ENCODE measurements at regions not wholly inside any gene's neighbourhood (a gene's known extent, or its start where the extent isn't known, plus 50 kb on each side); places are given as distances from the start of the nearest gene placed in this dataset.

DNA sequence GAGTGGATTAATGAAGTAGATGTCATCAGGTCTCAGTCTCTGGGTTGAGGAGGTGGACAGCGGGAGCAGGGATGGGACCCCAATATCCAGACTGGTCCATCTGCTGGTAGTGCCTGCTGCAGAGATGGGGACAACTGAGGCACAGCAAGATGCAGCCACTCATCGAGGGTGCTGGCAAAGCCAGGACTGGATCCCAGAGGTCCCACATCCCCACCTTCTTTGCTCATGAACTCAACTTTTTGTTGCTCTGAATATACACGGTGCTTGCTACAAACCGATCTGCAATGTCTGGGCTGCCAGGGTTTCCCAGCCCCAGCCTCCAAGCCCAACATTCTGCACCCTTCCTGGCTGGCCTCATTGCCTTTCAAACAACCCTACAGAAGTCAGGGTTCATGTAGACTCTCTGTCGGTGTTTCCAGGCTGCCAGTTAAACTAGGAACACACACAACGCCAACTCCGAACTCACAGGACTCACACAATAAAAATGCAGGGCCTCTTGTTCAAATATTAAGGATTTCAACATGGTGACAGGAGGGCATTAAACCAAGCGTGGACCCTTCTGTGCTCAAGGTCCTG lies 168.2 kb downstream of the MN1 start:
- DNase-seq: no peak

DNA sequence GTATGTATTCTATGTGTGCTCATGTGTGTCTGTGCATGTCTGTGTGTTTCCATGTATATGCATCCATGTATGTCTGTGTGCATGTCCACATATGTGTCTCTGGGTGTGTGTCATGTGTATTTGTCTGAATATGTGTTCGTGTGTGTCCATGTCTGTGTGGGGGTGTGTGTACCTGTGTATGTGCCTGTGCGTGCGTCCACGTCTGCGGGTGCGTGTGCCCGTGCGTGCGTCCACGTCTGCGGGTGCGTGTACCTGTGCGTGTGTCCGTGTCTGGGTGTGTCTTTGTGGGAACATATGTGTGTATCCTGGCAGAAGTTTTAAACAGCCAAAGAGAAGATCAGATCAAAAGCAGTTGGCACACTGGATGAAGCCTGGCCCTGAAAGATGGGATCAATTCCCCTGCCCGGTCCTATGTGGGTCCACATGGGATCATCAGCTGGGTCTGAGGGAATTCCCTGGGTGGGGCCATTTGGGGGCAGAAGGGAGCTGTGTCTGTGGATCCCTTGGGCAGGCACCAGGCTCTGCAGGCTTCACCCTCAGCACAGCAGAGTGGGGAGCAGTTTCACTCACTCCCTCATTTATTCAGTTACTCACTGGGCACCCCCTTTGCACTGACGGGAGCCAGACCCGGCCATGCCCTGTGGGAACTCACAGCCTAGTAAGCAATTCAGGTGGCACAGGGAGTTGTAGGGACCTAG lies 167.4 kb downstream of the MN1 start:
- DNase-seq: no peak

DNA sequence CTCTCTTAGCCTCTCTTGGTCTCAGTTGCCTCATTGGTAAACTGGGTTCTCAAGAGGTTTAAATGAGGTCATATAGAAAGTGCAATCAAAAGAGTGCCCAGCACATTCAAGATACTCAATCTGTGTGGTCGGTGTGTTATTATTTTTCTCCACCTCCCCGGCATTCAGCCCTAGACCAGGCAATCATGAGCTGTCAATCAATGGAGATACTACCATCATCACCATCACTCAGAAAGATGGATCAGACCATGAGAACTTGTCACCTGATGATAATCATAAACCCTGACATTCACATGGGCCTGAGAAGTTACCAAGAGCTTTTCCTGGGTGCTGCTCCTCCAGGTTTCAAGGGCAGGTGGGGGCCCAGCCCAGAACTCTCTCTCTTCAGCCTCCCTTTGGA lies 166.1 kb downstream of the MN1 start:
- DNase-seq: no peak

DNA sequence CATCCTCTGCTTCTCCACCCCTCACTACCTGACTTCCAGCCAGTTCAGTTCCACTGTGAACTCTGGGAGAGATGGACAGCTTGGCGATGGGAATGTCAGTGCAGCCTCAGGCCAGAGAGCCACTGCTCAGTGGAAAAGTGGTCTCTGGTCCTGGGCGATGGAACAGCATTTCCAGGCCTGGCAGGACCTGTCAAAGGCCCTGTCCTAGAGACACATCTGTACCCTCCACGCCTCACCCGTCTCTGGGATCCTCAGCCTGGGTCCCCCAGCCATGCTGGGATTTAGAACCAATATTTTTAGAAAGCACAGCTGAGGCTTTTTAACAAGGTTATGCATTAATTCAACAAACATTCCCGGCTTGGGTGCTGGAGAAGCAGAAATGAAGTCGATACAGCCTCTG lies 165.7 kb downstream of the MN1 start:
- no peak for DNase-seq

DNA sequence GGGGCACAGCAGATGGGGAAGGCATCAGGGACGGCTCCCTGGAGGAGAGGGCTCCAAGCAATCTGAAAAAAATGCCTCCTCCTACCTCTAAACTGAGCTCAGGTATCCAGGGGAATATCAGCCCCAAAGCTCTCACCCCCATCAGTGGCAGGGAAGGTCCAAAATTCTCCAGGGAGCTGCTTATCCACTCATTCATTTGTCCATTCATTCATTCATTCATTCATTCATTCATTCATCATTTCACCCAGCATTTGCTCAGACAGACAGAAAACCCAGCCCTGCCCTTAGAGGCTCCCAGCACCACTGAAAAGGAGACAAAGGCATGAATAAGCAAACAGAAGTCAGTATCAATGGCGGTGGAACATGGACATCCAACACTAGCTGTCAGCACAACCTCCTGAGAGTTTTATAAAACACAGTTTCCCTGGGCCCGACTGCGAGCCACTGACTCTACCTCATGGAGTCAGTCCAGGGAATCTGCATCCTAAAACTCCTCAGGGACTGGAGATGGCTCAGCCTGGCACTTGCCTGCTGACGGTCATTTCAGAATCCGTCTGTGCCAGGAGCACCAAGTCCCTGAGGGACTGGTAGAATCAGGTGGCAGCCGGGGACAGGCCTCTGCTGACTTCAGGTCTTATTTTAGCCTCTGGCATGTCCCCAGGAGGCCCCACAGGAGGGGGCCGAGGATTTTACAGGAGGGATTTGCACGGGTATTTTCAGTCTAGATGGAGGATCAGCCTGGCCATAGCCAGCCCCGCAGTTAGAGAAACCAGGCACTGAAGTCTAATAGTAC lies 164.6 kb downstream of the MN1 start:
- no peak for DNase-seq

DNA sequence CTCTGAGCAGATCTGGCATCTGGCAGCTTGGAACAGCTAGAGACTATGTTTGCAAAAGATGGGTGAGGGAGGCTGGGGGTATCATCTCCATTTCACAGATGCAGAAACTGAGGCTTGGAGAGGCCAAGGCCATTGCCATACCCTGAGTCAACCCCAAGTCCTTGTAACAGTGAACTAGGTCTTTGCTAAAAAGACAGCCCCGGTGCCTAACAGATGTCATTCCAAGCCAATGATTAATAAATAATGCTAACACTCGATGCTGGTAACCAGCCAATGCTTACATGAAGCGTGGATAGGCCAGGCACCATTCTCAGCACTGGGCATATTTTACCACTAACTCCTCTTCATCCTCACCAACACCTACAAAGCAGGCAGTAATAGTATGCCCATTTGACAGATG lies 164.0 kb downstream of the MN1 start:
- DNase-seq: no peak

DNA sequence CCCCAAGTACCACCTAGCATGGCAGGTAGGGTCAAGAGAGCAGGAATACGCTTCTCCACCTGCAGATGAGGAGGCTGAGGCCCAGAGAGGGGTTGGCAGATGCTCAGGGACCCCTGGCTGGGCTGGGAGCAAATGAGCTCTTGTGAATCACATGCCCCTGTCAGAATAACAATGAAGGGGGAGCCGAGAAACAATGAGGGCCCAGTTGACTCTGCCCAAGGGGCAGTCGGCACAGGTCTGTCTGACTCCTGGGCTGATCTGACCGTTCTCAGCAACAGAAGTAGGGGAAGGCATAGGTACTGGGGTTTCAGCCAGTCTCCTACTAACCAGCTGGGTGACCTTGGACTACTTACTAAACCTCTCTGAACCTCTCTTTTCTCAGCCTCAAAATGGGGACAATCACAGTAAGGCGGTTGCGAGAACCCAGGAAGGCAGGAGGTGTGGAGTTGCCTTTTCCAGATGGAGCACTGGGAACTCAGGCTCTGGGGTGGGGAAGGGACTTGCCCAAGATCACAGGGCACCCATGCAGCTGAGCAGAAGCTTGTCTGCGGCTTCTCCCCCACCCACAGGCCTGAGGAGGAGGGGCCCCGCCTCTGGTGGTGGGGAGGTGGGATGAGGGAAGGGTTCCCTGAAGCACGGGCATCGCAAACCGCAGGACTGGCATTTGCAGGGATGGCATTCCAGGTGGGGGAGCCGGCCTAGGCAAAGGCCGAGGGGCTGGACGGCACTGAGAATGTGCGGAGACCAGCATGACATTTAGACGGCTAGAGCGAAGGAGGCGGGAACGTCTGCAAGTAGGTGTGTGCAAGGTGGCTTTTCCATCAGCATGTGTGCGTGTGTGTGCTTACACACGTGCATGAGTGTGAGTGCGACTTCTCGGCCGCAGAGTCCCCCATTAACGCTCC lies 163.0 kb downstream of the MN1 start:
- DNase-seq: no peak

DNA sequence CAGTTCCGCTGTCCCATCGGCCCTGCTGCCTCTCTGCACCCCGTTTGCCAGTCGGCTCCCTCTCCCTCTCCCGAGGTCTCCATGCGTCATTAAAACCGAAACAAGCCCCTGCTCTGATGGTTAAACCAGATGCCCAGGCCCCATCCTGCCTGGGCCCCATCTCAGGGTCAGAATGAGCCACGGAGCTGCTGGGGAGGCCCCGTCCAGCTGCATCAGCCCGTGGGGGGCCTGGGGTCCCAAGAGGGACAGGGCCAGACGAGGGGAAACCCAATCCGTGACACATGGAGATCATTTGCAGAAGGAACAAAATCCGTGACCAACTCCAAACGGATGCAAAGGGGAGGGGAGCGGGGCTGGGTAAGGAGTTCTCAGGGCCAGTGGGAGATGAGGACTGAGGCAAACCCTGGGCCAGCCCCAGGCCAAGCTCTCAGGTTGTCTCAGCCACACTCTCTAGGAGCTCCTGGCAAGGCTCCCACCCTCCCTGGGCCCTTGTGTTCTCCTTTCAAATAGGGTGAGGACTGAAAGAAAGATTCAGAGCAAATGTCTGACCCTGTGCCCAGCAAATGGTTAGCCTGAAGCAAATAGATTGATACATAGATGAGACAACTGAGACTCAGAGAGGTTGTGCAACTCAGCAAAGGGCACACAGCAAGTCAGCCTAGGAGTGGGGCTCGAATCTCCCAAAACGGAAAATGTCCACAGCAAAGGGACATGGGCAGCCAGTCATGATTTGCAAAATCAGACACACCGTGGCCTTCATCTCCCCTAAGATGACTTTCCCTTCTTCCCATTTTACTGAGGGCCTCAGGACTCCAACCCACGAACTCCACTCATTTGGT lies 162.1 kb downstream of the MN1 start:
- DNase-seq: no peak

DNA sequence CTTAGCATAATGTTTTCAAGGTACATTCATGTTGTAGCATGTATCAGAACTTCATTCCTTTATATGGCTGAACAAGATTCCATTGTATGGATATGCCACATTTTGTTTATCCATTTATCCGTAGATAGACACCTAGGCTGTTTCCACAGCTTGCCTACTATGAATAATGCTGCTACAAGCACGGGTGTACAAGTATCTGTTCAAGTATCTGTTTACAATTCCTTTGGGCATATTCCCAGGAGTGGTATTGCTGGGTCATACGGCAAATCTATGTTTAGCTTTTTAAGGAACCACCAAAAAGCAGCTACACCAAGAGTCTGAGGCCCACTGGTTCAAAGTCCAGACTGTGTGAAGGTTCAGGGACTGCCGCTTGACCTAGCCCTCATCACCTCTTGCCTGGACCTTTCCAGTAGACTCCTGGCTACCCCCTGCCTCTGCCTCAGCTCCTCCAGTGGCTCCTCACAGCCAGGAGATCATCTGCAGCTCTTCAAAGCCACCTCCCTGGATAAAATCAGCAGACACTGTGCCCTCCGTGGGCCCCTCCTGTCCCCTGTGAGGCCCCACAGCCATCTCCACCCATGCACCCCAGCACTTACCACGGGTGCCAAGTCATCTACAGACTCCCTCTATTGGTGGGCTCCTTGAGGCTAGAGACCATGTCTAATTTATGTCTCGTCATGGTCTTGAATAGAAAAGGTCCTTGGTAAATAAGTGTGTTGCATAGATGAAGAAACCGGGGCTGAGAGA lies 160.3 kb downstream of the MN1 start:
- no peak for DNase-seq

DNA sequence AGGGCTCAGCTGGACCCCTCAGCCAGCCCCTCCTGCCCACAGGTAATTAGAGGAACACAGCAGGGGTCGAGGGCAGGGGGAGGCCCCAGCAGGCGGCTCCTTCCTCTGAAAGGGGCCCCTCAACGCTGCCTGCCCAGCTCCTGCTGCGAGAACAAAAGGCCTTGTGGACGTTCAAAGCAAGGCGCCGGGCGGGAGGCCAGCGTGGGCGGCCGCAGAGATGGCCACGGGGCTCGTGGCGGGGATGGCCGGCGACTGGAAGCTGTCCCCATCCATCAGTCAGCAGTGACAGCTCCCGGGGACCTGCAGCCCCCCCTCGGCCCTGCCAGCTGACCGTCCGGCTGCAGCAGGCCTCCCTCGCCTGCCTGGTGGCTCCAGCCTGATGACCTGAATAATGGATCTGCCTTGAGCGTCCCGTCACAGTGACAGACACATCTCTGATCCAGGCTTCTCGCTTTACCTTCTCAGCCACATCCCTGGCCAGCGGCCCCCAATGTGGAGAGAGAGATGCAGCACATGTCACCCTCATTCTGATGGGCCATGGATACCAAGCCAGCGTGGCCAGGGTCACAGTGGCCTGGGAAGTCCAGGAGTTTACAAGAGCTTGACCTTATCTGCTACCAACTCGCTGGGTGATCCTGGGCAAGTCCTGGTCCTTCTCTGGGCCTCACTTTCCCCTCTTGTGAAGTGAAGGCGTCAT lies 159.3 kb downstream of the MN1 start:
- DNase-seq: no peak

DNA sequence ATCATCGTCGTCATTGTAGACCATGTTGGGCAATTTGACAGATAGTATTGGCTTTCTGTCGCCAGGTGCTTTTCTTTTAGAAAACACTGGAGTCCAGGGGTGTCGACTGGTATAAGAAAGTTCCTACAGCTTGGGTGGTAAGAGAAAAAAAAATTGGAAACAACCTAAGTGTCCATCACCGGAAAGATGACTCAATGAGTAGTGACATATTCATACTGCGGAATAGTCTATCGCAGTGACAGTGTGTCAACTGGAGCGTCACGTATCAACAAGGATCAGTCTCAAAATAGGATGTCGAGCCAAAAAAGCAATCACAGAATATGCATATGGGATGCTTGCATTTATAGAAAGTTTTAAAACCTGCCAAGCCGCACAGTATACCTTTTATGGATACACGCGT lies 157.6 kb downstream of the MN1 start:
- no peak for DNase-seq

DNA sequence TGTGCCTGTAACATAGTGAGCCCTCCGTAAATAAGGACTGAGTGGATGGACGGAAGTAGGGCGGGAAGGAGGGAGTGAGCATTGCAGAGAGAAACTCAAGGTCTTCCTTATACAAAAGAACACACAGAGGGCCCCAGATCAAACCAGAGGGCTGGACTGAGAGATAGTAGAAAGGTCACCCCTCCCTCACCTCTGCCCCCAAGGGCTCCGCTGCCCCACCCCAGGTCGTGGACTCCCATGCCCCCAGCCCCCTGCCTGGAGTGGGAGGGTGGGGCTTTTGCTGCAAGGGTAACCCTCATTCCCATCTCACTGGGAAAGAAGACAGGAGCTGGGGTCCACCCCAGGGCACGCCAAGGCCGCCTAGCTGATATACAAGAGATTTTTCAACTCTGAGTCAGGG lies 157.0 kb downstream of the MN1 start:
- DNase-seq: no peak

DNA sequence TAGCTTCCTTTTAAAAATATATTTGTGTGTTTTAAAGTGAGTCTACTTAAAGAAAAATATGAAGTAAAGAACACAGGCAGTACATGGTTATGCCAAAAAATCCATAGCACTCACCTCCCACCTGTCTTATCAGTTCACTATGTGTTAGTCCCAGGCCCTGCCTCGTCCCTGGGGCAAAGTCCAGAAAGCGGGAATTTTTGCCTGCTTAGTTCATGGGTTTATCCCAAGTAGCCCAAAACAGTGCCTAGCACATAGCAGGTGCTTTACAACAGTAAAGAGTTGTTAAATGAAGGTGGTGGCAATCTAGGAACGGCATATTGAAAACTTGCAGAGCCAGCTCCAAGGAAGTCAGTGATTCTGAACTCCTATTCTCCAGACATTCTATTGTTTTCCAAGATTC lies 154.0 kb downstream of the MN1 start:
- DNase-seq: no peak

DNA sequence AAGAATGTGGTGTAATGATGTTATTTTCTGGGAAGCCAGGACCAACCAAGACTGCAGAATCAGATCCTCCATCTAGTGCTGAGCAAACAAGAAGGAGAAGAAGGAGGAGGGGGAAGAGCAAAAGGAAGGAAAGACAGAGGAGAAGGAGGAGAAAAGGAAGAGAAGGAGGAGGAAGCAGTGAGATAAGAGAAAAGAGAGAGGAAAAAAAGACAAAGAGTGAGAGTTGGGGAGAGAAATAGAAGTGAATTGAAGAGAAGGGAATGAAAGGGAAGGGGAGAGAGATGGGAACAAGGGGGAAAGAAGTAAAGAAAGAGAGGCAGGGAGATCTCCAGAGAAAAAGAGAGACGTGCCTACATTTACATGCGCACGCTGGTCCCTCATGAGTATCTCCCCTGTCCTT lies 153.5 kb downstream of the MN1 start:
- DNase-seq: no peak

DNA sequence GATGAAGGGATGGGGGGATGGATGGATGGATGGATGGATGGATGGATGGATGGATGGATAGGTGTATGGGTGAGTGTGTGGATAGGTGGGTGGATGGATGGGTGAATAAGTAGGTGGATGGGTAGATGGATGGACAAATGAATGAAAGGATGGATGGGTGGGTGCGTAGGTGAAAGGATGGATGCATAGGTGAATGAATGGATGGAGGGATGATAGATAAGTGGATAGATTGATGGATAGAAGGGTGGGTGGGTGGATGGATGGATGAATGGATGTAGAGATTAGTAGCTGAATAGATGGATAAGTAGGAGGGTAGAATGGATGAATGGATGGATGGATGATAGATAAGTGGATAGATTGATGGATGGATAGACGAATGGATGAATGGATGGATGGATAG lies 152.7 kb downstream of the MN1 start:
- DNase-seq: no peak

DNA sequence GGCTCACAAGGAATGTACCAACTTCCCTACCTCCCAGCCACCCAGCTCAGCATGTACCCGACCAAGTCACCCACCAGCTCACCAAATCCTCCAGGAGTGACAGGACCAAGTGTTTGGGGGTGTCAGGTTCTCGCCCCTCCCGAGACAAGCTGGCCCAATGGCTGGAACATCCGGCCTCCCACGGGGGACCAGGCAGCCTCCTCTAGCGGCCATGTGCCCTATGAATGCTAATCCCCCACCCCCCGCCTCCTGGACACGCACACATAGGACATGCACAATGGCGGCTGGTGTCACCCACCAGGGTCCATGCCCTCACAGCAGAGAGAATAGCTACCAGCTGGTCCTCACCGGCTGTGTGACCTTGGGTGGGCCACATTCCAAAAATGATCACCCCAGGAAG lies 151.0 kb downstream of the MN1 start:
- no peak for DNase-seq

DNA sequence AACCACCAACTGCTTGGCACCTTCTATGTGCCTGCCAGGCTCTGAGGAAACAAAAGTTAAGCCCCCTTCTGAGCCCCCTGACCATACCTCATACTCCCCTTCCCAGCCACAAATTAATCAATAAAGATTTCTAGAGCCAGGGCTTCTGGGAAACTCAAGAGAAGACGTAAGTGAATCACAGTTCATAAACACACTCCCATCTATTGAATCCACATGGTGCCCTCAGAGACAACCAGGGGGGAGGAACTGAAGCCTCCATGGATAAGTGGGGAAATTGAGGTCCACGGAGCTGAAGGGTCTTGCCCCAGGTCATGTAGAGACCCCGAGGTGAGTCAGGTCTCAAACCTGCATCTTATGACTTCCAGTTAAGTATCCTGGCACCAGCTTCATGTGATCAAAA lies 150.6 kb downstream of the MN1 start:
- DNase-seq: no peak

DNA sequence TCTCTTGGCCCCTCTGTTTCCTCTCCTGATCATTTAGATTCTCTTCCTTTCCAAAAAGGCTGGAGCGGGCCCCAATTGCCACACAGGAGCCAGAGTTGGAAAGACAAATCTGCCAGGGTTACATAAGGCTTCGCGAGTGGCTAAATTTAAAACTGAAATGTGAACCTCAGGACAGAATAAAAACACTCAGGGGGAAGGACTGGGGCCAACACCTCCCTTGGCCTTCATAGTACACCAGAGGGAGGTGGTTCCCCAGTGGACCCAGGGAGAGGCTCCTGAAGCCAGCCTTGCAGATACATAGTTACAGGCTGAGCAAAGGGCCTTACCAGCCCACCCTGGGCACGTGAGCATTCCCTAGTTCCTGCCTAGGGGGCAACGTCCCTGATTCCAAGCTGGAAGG lies 150.1 kb downstream of the MN1 start:
- no peak for DNase-seq

DNA sequence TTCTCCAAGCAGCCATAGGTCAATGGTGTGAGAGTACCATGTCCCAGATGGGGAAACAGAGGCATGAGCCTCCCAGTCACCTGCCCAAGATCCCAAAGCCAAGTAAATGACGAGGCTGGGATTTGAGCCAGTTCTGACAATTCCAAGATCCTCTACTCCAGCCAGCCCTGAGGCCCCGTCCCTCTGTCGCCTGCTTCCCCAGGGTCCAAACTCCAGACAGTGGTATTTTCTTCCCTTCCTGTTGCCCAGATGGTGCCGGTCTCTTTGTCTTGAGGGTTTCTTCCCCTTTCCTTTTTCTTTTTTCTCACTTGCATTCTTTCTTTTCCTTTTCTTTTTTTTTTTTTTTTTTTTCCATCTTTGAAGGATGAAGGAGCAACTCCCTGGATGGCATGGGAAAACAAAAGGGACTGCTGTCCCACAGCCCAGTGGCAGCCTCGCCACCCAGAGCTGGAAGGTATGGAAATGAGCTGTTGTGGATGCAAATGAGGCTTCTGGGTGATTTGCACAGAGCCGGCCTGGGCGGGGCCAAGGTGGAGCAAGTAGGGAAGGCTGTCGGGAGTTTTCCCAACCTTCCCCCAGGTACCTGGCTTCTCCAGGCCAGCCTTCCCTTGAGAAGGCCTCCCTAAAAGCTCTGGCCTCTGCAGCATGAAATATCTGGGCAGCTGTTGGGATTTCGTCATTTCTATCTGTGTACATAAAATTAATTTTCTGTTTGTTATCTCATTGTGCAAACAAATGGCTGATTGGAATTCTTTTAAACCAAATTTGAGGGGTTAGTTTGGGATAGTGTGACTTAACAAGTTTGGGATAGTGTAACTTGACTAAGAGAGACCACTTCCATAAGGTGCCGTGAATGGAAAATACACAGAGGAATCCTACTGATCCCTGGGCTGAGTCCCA lies 146.8 kb downstream of the MN1 start:
- DNase-seq: no peak

Measured in SHP77 (cell line).